T-helper 17 cell (primary cell): ENCODE measurements at regions not wholly inside any gene's neighbourhood (a gene's known extent, or its start where the extent isn't known, plus 50 kb on each side); places are given as distances from the start of the nearest gene placed in this dataset.
A peak's percentile ranks its signal among the peaks of the same experiment; 100 is the strongest.

Source experiments
- ATAC-seq: fragments of 150-1000 bp; cut with Tn5 transposase; 2 replicates; pipeline ENCODE4 v1.10.0; 2021; ENCODE audit warnings: mild to moderate bottlenecking, moderate library complexity
- DNase-seq, 3 donors: peaks; one replicate each; pipeline versions ENCODE4 v3.0.0 to v3.0.0-alpha.2; 2020 to 2021
- H3K9me3 ChIP-seq: one replicate; pipeline ENCODE4 v1.7.0; 2013; ENCODE audit warnings: low read length, mild to moderate bottlenecking; ENCODE audit not compliant: control insufficient read depth, poor library complexity, severe bottlenecking
- H3K27ac Mint-ChIP-seq: one replicate; pipeline ENCODE4 v1.8.0; 2022; ENCODE audit warnings: mild to moderate bottlenecking, moderate library complexity, mixed read lengths
- H3K27me3 Mint-ChIP-seq: one replicate; pipeline ENCODE4 v1.8.0; 2022; ENCODE audit warnings: mixed read lengths
- H3K36me3 Mint-ChIP-seq: one replicate; pipeline ENCODE4 v1.8.0; 2022; ENCODE audit warnings: low read depth, mixed read lengths
- H3K4me1 Mint-ChIP-seq: one replicate; pipeline ENCODE4 v1.8.0; 2022; ENCODE audit warnings: mild to moderate bottlenecking, mixed read lengths
- H3K4me3 Mint-ChIP-seq: one replicate; pipeline ENCODE4 v1.8.0; 2022; ENCODE audit warnings: mild to moderate bottlenecking, moderate library complexity, mixed read lengths

DNA sequence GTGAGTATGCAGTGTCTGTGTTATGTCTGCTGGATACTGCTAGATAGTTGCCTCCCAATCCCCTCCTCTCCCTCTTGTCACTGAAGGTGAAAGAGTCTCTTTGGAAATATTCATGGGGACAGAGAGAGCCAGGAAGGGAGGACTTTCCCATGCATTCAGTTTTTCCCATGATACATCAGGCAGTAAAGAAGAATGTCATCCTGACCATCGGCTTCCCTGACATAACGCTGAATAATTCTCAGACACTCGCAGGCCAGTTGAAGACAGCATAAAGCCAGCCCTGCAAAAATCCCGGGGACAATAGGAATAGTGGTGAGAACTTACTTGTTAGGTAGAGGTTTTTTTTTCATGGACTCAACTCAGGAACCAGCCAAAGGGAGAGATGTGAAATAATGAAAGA, 58.1 kb downstream of the KLF4 start:
- H3K27ac Mint-ChIP-seq, result no peak overlapping the region
- no peaks in the 10 kb centered on the region for H3K4me1 Mint-ChIP-seq
- no peak overlapping the region for H3K4me3 Mint-ChIP-seq
- H3K27me3 Mint-ChIP-seq, result peaks cover 17% of the 10 kb centered on the region
- no peaks in the 10 kb centered on the region for H3K36me3 Mint-ChIP-seq
- ATAC-seq, result no peak
- no peaks in the 10 kb centered on the region for H3K9me3 ChIP-seq
- no peak for DNase-seq

- ATAC-seq (no peak), DNase-seq (no peak)
- H3K4me3 Mint-ChIP-seq, result no peak overlapping the region
- H3K27ac Mint-ChIP-seq, result no peak overlapping the region
- H3K36me3 Mint-ChIP-seq, result no peaks in the 10 kb centered on the region
- no peaks in the 10 kb centered on the region for H3K9me3 ChIP-seq
- H3K27me3 Mint-ChIP-seq, result peaks cover 22% of the 10 kb centered on the region
- no peaks in the 10 kb centered on the region for H3K4me1 Mint-ChIP-seq
Measured at GRCh38 chr9:107430071-107430470, 59.5 kb downstream of the KLF4 start.

DNA sequence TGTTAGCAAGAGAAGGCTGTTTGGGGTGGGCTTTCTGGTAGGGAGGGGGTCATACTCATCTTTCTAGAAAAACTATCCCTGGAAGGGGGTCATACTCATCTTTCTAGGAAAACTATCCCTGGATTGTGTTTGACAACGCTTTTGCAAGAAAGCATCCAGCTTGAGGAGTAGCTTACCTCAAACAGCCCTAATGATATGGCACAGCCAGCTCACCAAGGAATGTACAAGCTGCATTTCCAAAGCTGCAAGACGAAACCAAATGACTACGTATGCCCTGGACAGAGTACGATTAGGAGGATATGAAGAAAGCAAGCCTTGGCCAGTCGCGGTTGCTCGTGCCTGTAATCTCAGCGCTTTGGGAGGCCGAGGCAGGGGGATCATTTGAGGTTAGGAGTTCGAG, 63.4 kb downstream of the KLF4 start:
- Mint-ChIP-seq H3K4me3 (no peak overlapping the region), H3K27ac (no peak overlapping the region), H3K36me3 (no peaks in the 10 kb centered on the region), H3K27me3 (peaks cover 34% of the 10 kb centered on the region), H3K4me1 (peaks cover 2% of the 10 kb centered on the region)
- ATAC-seq (no peak), DNase-seq (no peak)
- H3K9me3 ChIP-seq, result no peaks in the 10 kb centered on the region

- Mint-ChIP-seq H3K36me3 (no peaks in the 10 kb centered on the region), H3K4me3 (peak overlapping the region; percentile 71), H3K4me1 (peaks cover 2% of the 10 kb centered on the region), H3K27ac (no peak overlapping the region), H3K27me3 (peaks cover 36% of the 10 kb centered on the region)
- peak; percentile 80 for ATAC-seq
- no peaks in the 10 kb centered on the region for H3K9me3 ChIP-seq
- peak; percentile 8 to 29 (median 25) for DNase-seq
Measured at GRCh38 chr9:107425101-107426025, 64.2 kb downstream of the KLF4 start.

- no peak for DNase-seq
- no peaks in the 10 kb centered on the region for H3K9me3 ChIP-seq
- Mint-ChIP-seq H3K36me3 (no peaks in the 10 kb centered on the region), H3K4me1 (peaks cover 4% of the 10 kb centered on the region), H3K4me3 (no peak overlapping the region), H3K27me3 (peaks cover 49% of the 10 kb centered on the region), H3K27ac (no peak overlapping the region)
- no peak for ATAC-seq
Measured at GRCh38 chr9:107423540-107423939, 66.0 kb downstream of the KLF4 start.

GRCh38 chr9:107422189-107423185, 67.1 kb downstream of the KLF4 start:
- Mint-ChIP-seq H3K4me3 (no peak overlapping the region), H3K27me3 (peaks cover 49% of the 10 kb centered on the region), H3K36me3 (no peaks in the 10 kb centered on the region), H3K4me1 (peaks cover 4% of the 10 kb centered on the region), H3K27ac (no peak overlapping the region)
- DNase-seq (no peak), ATAC-seq (no peak)
- H3K9me3 ChIP-seq, result no peaks in the 10 kb centered on the region

GRCh38 chr9:107410420-107410819, 79.1 kb downstream of the KLF4 start:
- Mint-ChIP-seq H3K27ac (no peak overlapping the region), H3K4me1 (no peaks in the 10 kb centered on the region), H3K36me3 (no peaks in the 10 kb centered on the region), H3K4me3 (no peak overlapping the region), H3K27me3 (peaks cover 22% of the 10 kb centered on the region)
- H3K9me3 ChIP-seq, result no peaks in the 10 kb centered on the region
- DNase-seq, result no peak
- no peak for ATAC-seq

DNA sequence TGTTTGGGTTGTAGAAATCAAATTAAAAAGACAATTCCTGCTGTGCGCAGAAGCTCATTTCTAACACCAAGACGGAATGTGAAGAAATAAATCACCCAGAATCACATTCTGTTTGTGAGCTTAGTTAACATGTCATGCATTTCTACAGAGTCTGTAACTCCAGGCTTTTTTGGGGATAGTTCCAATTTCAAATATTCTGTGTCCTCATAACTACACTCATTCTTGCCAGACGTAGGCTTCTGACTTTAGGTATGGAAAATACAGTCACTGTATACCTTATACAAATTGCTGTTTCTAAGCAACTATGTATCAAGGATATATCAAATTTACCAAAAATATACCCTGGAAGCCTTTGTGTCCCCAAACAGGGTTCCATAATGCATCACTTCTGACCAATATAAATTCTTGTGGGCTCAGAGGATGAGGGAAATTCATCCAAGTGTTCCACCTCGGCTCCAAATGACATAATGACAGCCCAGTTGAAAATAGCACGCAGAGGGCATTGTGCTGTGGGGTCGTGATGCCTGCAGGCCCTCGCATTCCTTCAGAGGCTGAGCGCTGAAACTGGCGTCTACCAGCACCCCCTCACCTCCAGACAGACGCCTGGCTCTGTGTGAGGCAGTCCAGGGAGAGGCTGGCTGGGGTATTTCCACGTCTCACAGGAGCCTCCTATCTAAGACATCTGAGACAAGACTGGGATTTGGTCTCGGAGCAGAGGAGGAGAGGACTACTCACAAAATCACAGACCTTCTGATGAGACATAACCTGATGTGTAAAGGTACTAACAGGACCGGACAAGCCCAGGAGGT, 79.8 kb downstream of the KLF4 start:
- no peak overlapping the region for H3K4me3 Mint-ChIP-seq
- no peaks in the 10 kb centered on the region for H3K9me3 ChIP-seq
- H3K4me1 Mint-ChIP-seq, result no peaks in the 10 kb centered on the region
- DNase-seq, result no peak
- peaks cover 22% of the 10 kb centered on the region for H3K27me3 Mint-ChIP-seq
- no peak for ATAC-seq
- H3K27ac Mint-ChIP-seq, result no peak overlapping the region
- no peaks in the 10 kb centered on the region for H3K36me3 Mint-ChIP-seq

- ATAC-seq (no peak), DNase-seq (no peak)
- H3K9me3 ChIP-seq, result no peaks in the 10 kb centered on the region
- Mint-ChIP-seq H3K4me3 (no peak overlapping the region), H3K27me3 (peaks cover 35% of the 10 kb centered on the region), H3K27ac (no peak overlapping the region), H3K36me3 (no peaks in the 10 kb centered on the region), H3K4me1 (no peaks in the 10 kb centered on the region)
Measured at GRCh38 chr9:107407675-107408074, 81.9 kb downstream of the KLF4 start.

DNA sequence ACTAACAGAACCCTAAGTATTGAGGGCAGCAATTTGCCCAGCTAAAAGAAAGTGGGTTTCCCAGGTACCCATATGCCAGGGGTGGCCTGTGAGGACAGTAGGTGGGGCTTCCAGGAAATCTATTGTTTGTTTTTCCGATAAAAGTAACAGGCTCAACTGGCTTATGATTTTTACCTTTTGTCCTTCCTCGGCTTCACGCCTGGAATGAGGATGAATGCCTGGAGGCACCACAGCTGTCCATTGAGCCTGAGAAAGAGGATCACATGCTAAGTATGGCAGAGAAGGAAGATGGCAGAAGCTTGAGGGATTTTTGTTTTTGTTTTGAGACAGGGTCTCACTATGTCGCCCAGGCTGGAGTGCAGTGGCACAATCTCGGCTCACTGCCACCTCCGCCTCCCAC, 84.1 kb downstream of the KLF4 start:
- no peaks in the 10 kb centered on the region for H3K36me3 Mint-ChIP-seq
- H3K27me3 Mint-ChIP-seq, result peaks cover 33% of the 10 kb centered on the region
- H3K9me3 ChIP-seq, result no peaks in the 10 kb centered on the region
- H3K4me1 Mint-ChIP-seq, result no peaks in the 10 kb centered on the region
- H3K27ac Mint-ChIP-seq, result no peak overlapping the region
- ATAC-seq (no peak), DNase-seq (no peak)
- H3K4me3 Mint-ChIP-seq, result no peak overlapping the region

DNA sequence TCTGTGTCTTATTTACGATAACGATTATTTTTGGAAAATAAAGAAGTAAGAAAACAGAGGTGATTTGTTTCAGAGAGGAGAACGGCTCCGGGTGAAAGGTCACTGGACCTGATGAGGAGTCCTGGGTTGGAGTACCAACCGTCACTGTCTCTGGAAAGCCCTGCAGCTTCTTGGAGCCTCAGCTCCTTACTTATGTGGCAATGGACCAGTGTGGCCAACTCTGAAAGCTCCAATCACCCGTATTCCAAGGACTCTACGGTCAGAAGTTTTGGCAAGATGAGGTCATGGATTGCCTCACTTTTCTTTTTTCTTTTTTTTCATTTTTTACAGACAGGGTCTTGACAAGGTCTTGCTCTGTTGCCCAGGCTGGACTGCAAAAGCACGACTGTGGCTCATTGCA, 84.8 kb downstream of the KLF4 start:
- H3K36me3 Mint-ChIP-seq, result no peaks in the 10 kb centered on the region
- ATAC-seq (no peak), DNase-seq (no peak)
- no peak overlapping the region for H3K4me3 Mint-ChIP-seq
- H3K9me3 ChIP-seq, result no peaks in the 10 kb centered on the region
- peaks cover 29% of the 10 kb centered on the region for H3K27me3 Mint-ChIP-seq
- H3K27ac Mint-ChIP-seq, result no peak overlapping the region
- H3K4me1 Mint-ChIP-seq, result no peaks in the 10 kb centered on the region

GRCh38 chr9:107404161-107404560, 85.4 kb downstream of the KLF4 start:
- Mint-ChIP-seq H3K36me3 (no peaks in the 10 kb centered on the region), H3K4me3 (no peak overlapping the region), H3K27ac (no peak overlapping the region), H3K27me3 (peaks cover 29% of the 10 kb centered on the region), H3K4me1 (no peaks in the 10 kb centered on the region)
- DNase-seq, result no peak
- ATAC-seq, result no peak
- H3K9me3 ChIP-seq, result no peaks in the 10 kb centered on the region
